HG03460 (cell line): ENCODE measurements at regions not wholly inside any gene's neighbourhood (a gene's known extent, or its start where the extent isn't known, plus 50 kb on each side); places are given as distances from the start of the nearest gene placed in this dataset.

Experiments
- ATAC-seq: cut with Tn5 transposase; IDR thresholded peaks from one replicate; pipeline ENCODE4 v1.9.1; 2021; ENCODE audit not compliant: unreplicated experiment

DNA sequence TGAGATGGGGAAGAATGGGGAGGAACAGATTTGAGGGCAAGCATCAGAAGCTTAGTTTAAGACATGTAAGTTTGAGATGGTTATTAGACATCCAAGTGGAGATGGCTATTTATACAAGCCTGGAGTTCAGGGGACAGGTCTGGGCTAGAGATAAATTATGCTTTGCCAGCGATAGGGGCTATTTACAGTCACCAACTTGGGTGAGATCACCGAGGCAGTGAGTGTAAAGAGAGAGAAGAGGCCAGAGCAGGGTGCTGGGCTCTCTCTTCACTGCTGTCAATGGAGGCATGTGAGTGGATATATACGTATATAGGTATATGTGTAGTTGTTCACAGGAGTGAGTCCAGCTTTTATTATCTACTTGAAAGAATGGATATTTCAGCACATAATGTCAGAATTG, 81.0 kb downstream of the QPCT start:
- ATAC-seq = no peak

- no peak for ATAC-seq
These were observed 82.8 kb downstream of the QPCT start for GRCh38 chr2:37427241-37427640.

DNA sequence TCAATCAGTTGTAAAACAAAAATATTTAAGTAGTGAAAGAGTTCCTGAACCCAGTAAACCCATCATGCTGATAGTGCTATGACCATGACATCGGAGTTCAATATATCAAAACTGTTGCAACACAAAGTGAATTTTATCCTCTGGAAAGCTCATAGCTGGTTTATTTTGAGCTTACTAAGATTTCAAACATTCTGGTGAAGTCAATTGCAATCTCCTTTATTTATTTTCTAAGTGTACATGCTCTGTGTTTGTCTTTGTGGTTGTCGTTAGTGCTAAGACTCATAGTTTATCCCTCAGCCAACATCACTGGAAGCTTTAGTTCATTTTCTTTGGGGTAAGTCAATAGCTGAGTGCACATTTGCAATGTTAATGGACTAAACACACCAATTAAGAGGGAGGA, 91.9 kb downstream of the QPCT start:
- ATAC-seq = no peak

GRCh38 chr2:37439131-37439642, 94.8 kb downstream of the QPCT start:
- ATAC-seq = no peak

DNA sequence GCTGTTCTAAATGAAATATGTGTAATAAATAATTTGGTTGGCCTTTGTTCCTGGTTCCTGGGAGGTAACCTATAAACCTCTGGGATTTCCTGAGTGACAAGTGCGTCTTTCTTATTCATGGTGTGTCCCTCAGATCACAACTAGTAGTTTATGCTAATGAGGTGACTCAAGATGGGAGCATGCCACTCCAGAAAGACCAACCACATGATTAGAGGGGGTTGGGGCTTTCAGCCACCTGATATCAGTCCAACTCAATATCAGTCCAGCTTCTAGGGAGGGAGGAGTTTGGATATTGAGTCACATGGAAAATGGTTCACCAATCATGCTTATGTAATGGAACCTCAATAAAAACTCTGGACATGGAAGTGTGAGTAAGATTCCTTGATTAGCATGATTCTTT, 96.6 kb downstream of the QPCT start:
- no peak for ATAC-seq

DNA sequence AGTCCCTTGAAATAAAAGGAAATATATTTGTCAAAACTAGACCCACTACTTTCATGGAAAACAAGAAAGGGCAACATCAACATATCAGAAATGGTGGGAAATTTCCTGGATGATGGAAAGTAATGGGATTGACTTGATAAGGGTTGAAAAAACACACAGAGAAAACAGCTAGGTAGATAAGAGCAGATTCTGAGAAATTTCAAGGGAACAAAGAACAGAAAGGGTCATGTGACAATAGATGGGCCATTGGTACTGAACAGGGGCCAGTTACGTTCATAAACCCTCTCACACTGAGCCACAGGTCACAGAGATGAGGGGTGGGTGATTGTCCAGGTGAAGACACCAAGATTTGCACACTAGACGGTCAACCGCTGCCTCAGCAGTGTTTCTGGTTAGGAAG, 98.7 kb downstream of the QPCT start:
- ATAC-seq = no peak

GRCh38 chr2:37447446-37447845, 103.0 kb downstream of the QPCT start:
- no peak for ATAC-seq

GRCh38 chr2:37448342-37449120, 104.1 kb downstream of the QPCT start:
- ATAC-seq = no peak

- ATAC-seq = no peak
These were observed 105.4 kb downstream of the QPCT start for GRCh38 chr2:37449761-37450296.

GRCh38 chr2:37453027-37453426, 108.6 kb downstream of the QPCT start:
- no peak for ATAC-seq

DNA sequence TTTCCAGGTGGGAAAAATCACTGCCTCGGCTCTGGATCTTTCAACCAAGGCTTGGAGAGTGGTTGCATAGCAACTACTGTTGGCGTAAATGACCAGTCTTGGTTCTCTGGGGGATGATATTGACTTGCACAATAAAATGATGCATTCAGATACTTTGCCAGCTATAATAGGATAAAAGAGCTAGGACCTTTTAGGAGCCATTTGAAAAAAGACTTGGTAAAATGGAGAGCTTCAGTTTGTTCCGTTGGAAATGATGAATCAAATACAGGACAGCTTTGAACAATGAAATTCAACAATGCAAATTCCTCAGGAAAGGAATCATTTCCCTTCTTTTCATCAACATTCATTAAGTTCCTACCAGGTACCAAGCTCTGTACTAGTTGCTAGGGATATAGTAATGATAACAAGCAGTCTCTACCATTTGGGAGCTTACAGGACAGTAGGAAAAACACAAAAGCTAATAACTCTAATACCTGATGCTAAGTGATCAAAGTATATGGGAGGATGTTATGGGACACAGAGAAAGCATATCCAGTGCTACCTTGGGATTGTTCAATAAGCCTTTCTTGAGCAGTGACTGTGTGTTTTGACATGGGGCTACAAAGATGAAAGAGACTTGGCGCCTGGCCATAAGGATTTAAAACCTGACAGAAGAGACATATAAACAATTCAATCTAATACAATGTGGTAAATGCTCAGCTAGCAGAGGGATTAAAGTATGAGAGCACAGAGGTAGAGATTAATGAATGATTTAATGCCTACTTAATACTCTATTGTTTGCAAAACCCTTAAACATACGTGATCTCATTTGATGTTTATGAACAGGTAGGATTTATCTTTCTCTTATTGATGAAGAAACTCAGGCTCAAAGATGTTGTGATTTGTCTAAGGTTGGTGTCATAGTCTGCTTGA, 110.7 kb downstream of the QPCT start:
- no peak for ATAC-seq

DNA sequence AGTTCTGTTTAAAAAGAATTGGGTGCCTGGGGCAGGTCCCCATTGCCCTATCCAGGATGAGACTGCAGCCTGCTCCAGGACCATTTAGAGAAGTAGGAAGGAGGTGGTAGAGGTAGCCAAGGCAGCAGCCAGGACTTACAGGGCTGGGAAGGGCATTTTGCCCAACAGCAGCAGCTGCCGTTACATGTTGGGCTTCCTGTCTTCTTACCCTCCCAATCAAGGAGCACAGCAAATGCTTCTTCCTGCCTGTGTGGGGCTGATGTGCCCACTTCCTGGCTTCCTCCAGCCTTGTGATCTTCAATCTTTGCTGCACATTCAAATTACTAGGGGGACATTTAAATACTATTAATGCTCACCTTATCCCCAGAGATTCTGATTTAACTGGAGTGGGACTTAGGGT, 112.0 kb downstream of the QPCT start:
- no peak for ATAC-seq

DNA sequence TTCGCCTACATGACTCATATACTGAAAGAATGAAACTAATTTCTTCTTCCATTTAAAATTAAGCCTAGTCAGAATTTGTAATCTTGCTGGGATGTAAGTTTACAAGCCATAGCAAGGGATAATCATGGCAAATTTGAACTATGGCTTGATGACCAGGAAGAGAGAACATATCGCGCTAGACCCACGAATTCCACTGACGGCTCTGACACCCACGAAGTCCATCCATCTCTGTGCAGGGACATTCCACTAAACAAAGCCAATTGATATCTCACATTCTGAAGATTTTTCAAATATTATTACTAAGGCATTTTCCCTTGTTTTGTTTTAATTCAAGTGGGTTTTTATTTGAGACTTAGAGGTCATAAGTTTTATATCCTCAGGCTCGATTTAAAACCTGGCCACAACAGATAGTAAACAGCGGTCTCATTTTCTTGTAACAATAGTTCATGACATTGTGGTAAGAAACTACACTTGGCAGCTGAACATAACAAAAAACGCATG, 113.0 kb downstream of the QPCT start:
- no peak for ATAC-seq

DNA sequence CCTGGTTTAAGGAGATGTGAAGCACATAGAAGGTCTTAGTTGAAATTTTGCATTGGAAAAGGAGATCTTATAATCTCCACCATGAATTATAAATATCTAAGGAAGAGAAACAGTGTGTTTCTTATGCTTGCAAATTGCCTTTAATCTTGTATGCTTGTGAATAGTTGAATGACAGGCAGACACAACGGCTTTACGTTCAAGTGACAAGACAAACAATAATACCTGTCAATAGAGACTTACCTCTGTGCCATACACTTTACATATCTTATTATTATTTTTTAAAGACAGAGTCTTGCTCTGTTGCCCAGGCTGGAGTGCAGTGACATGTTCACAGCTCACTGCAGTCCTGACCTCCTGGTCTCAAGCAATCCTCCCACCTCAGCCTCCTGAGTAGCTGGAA, 113.7 kb downstream of the QPCT start:
- no peak for ATAC-seq

GRCh38 chr2:37459095-37459981, 114.9 kb downstream of the QPCT start:
- ATAC-seq = no peak

DNA sequence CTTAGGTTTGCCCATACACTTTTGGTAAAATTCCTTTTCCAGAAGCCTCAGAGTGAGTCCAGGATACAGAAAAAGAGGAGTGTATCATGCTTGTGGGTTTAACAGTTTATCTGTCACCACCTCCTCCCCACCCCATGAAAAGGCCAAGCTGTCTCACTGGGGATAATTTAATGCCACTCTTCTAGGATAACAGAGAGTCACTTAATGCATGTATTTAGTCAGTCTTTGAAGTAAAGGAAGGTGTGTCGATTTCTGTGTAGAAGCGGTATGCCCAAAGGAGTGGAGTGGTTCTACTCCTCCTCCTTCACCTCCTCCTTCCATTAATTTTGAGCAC, 116.4 kb downstream of the QPCT start:
- no peak for ATAC-seq

DNA sequence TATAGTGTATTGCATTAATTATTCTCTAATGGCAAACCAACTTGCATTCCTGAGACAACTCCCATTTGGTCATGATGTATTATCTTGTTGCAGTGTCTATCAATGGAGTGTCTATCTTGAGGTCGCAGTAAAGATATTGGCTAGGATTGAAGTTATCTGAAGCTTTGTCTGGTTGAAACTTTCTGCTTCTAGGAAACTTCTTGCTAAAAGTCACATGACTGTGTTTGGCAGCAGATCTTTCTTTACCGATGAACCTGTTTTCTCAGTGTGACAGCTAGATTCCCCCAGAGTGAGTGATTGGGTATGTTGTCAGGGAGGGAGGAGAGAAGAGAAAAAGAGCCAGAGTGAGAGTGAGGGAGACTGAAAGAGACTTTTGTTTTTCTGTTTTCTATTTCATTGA, 119.6 kb downstream of the QPCT start:
- ATAC-seq = no peak

DNA sequence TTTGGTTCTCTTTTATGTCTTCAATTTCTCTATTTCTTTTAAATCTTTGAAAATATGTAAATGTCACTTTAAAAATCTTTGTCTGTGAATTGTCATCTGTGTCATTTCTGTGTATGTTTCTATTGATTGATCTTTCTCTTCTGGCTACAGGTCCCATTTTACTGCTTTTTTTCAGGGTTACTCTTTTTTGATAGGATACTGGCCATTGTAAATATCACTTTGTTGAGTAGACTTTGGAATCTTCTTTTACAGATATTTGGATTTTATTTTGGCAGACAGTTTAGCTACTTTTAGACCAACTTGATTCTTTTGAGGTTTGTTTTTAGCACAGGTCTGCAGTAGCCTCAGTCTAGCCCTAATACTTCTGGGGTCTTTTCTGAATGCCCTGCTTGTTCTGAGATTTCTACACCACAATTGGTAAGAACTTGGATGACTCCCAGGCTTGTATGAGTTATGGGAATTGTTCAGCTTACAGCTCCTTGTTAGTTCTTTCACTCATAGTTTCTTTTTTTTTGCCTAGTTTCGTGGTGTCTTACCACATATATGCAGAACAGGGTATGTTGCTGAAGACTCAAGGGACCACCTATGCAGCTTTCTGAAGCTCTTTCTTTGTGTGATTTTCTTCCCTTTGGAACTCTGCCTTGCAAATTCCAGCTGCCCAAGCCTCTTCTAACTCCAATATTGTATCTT, 122.2 kb downstream of the QPCT start:
- no peak for ATAC-seq

DNA sequence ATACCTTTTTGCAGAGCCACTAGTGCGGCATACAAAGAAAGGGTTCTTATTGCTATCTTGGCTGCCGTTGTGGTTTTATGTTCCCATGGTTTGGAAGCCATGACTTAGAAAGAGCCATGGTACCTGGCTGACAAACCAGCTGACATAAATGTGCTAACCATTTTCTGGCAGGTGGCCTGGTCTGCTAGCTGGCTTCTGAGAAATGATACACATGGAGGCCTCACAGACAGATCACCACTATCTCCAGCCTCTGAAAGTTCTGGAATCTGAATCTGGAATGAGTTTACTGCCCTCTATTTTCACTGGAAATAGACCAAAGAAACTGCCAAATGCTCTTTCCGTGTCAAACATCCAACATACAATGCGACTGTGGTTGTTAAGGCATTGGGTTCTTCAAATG, 123.7 kb downstream of the QPCT start:
- no peak for ATAC-seq

- ATAC-seq = no peak
These were observed 124.7 kb downstream of the QPCT start for GRCh38 chr2:37469126-37469525.
